ENCODE measurements at regions not wholly inside any gene's neighbourhood (a gene's known extent, or its start where the extent isn't known, plus 50 kb on each side); places are given as distances from the start of the nearest gene placed in this dataset.

- no peak for DNase-seq
- H3K27me3 ChIP-seq, result peaks cover 58% of the 10 kb centered on the region
- H3K9me3 ChIP-seq, result no peaks in the 10 kb centered on the region
- no peak overlapping the region for H3K4me3 ChIP-seq (ENCODE audit: low read depth, low read length)
- TF ChIP-seq CTCF (IDR thresholded peaks at IDR 0.05; ENCODE audit: low read depth, low read length), result no peak
- H3K4me1 ChIP-seq, result no peaks in the 10 kb centered on the region
- no peaks in the 10 kb centered on the region for H3K36me3 ChIP-seq
Measured at GRCh38 chr9:21555911-21556310, 73.8 kb upstream of the IFNE start.

- H3K4me1 ChIP-seq, result no peaks in the 10 kb centered on the region
- no peak for TF ChIP-seq CTCF (IDR thresholded peaks at IDR 0.05; ENCODE audit: low read depth, low read length)
- no peaks in the 10 kb centered on the region for H3K9me3 ChIP-seq
- no peaks in the 10 kb centered on the region for H3K36me3 ChIP-seq
- DNase-seq, result no peak
- H3K4me3 ChIP-seq (ENCODE audit: low read depth, low read length), result no peak overlapping the region
- peaks cover 65% of the 10 kb centered on the region for H3K27me3 ChIP-seq
Measured at GRCh38 chr9:21556581-21557427, 74.7 kb upstream of the IFNE start.

GRCh38 chr9:21557428-21557768, 75.3 kb upstream of the IFNE start:
- H3K36me3 ChIP-seq, result no peaks in the 10 kb centered on the region
- no peak for TF ChIP-seq CTCF (IDR thresholded peaks at IDR 0.05; ENCODE audit: low read depth, low read length)
- no peak overlapping the region for H3K4me3 ChIP-seq (ENCODE audit: low read depth, low read length)
- H3K9me3 ChIP-seq, result no peaks in the 10 kb centered on the region
- no peak for DNase-seq
- peaks cover 66% of the 10 kb centered on the region for H3K27me3 ChIP-seq
- H3K4me1 ChIP-seq, result no peaks in the 10 kb centered on the region

GRCh38 chr9:21558079-21558478, 76.0 kb upstream of the IFNE start:
- Histone ChIP-seq H3K4me3 (ENCODE audit: low read depth, low read length) (no peak overlapping the region), H3K9me3 (no peaks in the 10 kb centered on the region), H3K27me3 (peaks cover 66% of the 10 kb centered on the region), H3K36me3 (no peaks in the 10 kb centered on the region), H3K4me1 (no peaks in the 10 kb centered on the region)
- no peak for TF ChIP-seq CTCF (IDR thresholded peaks at IDR 0.05; ENCODE audit: low read depth, low read length)
- DNase-seq, result no peak

- Histone ChIP-seq H3K9me3 (no peaks in the 10 kb centered on the region), H3K36me3 (no peaks in the 10 kb centered on the region), H3K4me3 (ENCODE audit: low read depth, low read length) (no peak overlapping the region; the same call in 1 of the 2 replicates), H3K4me1 (no peaks in the 10 kb centered on the region), H3K27me3 (peaks cover 66% of the 10 kb centered on the region)
- TF ChIP-seq CTCF (IDR thresholded peaks at IDR 0.05; ENCODE audit: low read depth, low read length), result no peak
- no peak for DNase-seq
Measured at GRCh38 chr9:21558615-21559401, 76.7 kb upstream of the IFNE start.
